ENCODE measurements at regions not wholly inside any gene's neighbourhood (a gene's known extent, or its start where the extent isn't known, plus 50 kb on each side); places are given as distances from the start of the nearest gene placed in this dataset.

- TF ChIP-seq CTCF (IDR thresholded peaks at IDR 0.05) (no peak), POLR2A (IDR thresholded peaks at IDR 0.05) (no peak)
Observed at GRCh38 chr5:31090467-31090866, 103.0 kb upstream of the CDH6 start.

All from prostate gland (tissue), 2 donors.